ENCODE measurements at regions not wholly inside any gene's neighbourhood (a gene's known extent, or its start where the extent isn't known, plus 50 kb on each side); places are given as distances from the start of the nearest gene placed in this dataset.

DNA sequence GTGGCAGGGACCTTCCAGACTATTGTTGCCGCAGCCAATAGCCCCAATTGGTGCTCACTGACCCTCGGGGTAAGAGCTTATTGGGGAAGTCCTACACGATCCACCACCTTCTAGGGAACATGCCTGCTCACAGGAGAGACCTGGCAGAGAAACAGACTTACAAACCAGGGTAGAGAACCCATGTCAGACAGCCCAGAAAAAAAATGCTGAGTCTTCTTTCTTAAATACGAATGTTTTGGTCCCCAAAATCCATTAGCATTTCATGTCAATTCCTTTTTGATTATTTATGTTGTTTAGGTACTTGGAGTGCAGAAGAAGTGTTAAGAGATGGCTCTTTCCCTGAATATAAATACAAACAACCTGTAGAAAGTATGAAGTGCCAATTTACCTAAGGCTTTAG, 84.9 kb upstream of the PDE10A start:
- TF ChIP-seq ZNF140 (tag by site-specific recombination; IDR thresholded peaks at IDR 0.05) (no peak), ZNF416 (tag by site-specific recombination; IDR thresholded peaks at IDR 0.05) (no peak), ZNF324 (tag by site-specific recombination; IDR thresholded peaks at IDR 0.05) (no peak), CTCF (tag by site-specific recombination; IDR thresholded peaks at IDR 0.05) (no peak), REST (tag by site-specific recombination; IDR thresholded peaks at IDR 0.05) (no peak), PRDM4 (tag by site-specific recombination; IDR thresholded peaks at IDR 0.05) (no peak)

Measured in HEK293 (cell line).